ENCODE measurements at regions not wholly inside any gene's neighbourhood (a gene's known extent, or its start where the extent isn't known, plus 50 kb on each side); places are given as distances from the start of the nearest gene placed in this dataset.

- H3K4me3 ChIP-seq (ENCODE audit: low read depth, low read length), result no peak overlapping the region
- no peak for FAIRE-seq
- H3K27me3 ChIP-seq (ENCODE audit: control insufficient read depth, insufficient read depth, low read length), result no peaks in the 10 kb centered on the region
- no peak for TF ChIP-seq CTCF (IDR thresholded peaks at IDR 0.05; ENCODE audit: insufficient read depth, low read length, severe bottlenecking)
- DNase-seq (ENCODE audit: low read depth), result peak; percentile 39
- no peaks in the 10 kb centered on the region for H3K36me3 ChIP-seq (ENCODE audit: control insufficient read depth, insufficient read depth, low read length)
Measured at GRCh38 chr1:173395762-173396161, 81.4 kb upstream of the PRDX6 start.

GRCh38 chr1:173400387-173400995, 76.6 kb upstream of the PRDX6 start:
- TF ChIP-seq CTCF (IDR thresholded peaks at IDR 0.05; ENCODE audit: insufficient read depth, low read length, severe bottlenecking), result no peak
- Histone ChIP-seq H3K36me3 (ENCODE audit: control insufficient read depth, insufficient read depth, low read length) (no peaks in the 10 kb centered on the region), H3K27me3 (ENCODE audit: control insufficient read depth, insufficient read depth, low read length) (no peaks in the 10 kb centered on the region), H3K4me3 (ENCODE audit: low read depth, low read length) (no peak overlapping the region)
- DNase-seq (ENCODE audit: low read depth), result no peak
- FAIRE-seq, result no peak

GRCh38 chr1:173403996-173404395, 73.1 kb upstream of the PRDX6 start:
- DNase-seq (ENCODE audit: low read depth) (no peak), FAIRE-seq (no peak)
- Histone ChIP-seq H3K4me3 (ENCODE audit: low read depth, low read length) (no peak overlapping the region), H3K36me3 (ENCODE audit: control insufficient read depth, insufficient read depth, low read length) (no peaks in the 10 kb centered on the region), H3K27me3 (ENCODE audit: control insufficient read depth, insufficient read depth, low read length) (no peaks in the 10 kb centered on the region)
- TF ChIP-seq CTCF (IDR thresholded peaks at IDR 0.05; ENCODE audit: insufficient read depth, low read length, severe bottlenecking), result no peak

GRCh38 chr1:173405281-173405680, 71.9 kb upstream of the PRDX6 start:
- no peaks in the 10 kb centered on the region for H3K36me3 ChIP-seq (ENCODE audit: control insufficient read depth, insufficient read depth, low read length)
- no peak for DNase-seq (ENCODE audit: low read depth)
- no peak for TF ChIP-seq CTCF (IDR thresholded peaks at IDR 0.05; ENCODE audit: insufficient read depth, low read length, severe bottlenecking)
- no peaks in the 10 kb centered on the region for H3K27me3 ChIP-seq (ENCODE audit: control insufficient read depth, insufficient read depth, low read length)
- FAIRE-seq, result no peak
- H3K4me3 ChIP-seq (ENCODE audit: low read depth, low read length), result no peak overlapping the region

GRCh38 chr1:173405834-173406233, 71.3 kb upstream of the PRDX6 start:
- Histone ChIP-seq H3K4me3 (ENCODE audit: low read depth, low read length) (no peak overlapping the region), H3K27me3 (ENCODE audit: control insufficient read depth, insufficient read depth, low read length) (no peaks in the 10 kb centered on the region), H3K36me3 (ENCODE audit: control insufficient read depth, insufficient read depth, low read length) (no peaks in the 10 kb centered on the region)
- DNase-seq (ENCODE audit: low read depth) (peak; percentile 95), FAIRE-seq (no peak)
- no peak for TF ChIP-seq CTCF (IDR thresholded peaks at IDR 0.05; ENCODE audit: insufficient read depth, low read length, severe bottlenecking)

GRCh38 chr1:173406783-173407230, 70.3 kb upstream of the PRDX6 start:
- no peak for DNase-seq (ENCODE audit: low read depth)
- no peaks in the 10 kb centered on the region for H3K36me3 ChIP-seq (ENCODE audit: control insufficient read depth, insufficient read depth, low read length)
- no peaks in the 10 kb centered on the region for H3K27me3 ChIP-seq (ENCODE audit: control insufficient read depth, insufficient read depth, low read length)
- no peak for FAIRE-seq
- no peak for TF ChIP-seq CTCF (IDR thresholded peaks at IDR 0.05; ENCODE audit: insufficient read depth, low read length, severe bottlenecking)
- H3K4me3 ChIP-seq (ENCODE audit: low read depth, low read length), result no peak overlapping the region

Data from bronchial epithelial cell (primary cell).